ENCODE measurements at regions not wholly inside any gene's neighbourhood (a gene's known extent, or its start where the extent isn't known, plus 50 kb on each side); places are given as distances from the start of the nearest gene placed in this dataset.

- Histone ChIP-seq H3F3A (replicated peaks; ENCODE audit: insufficient read depth) (no peaks in the 10 kb centered on the region), H3K27me3 (ENCODE audit: insufficient read depth) (peaks cover 21% of the 10 kb centered on the region), H3K9me3 (no peaks in the 10 kb centered on the region), H4K20me1 (ENCODE audit: insufficient read depth) (no peaks in the 10 kb centered on the region), H3K4me3 (ENCODE audit: low read depth in 2 of 2, low read length in 1 of 2) (no peak overlapping the region), H3K4me2 (no peak overlapping the region), H2AFZ (ENCODE audit: low read depth) (no peak overlapping the region), H3K4me1 (ENCODE audit: control insufficient read depth in 1 of 2, insufficient read depth in 2 of 2, low read depth in 1 of 2, low read length in 1 of 2) (no peaks in the 10 kb centered on the region), H3K27ac (ENCODE audit: low read depth in 2 of 2, low read length in 1 of 2) (no peak overlapping the region), H3K9me2 (no peaks in the 10 kb centered on the region), H3K79me2 (ENCODE audit: insufficient read depth) (no peaks in the 10 kb centered on the region), H3K9ac (no peak overlapping the region), H3K36me3 (replicated peaks in 1 of 2; ENCODE audit: control insufficient read depth in 1 of 2, insufficient read depth in 2 of 2, low read length in 1 of 2) (no peaks in the 10 kb centered on the region)
- ChIA-PET CTCF (no interaction called here), POLR2A (no interaction called here)
- TF ChIP-seq RAD21 (IDR thresholded peaks at IDR 0.05; ENCODE audit: low read length) (no peak), TAF1 (IDR thresholded peaks at IDR 0.05; ENCODE audit: borderline replicate concordance, low read depth, low read length) (no peak), RCOR1 (IDR thresholded peaks at IDR 0.05; ENCODE audit: low read length) (no peak), GATA2 (CRISPR knock-in tag; IDR thresholded peaks at IDR 0.05) (no peak), EZH2phosphoT487 (IDR thresholded peaks at IDR 0.05; ENCODE audit: borderline replicate concordance, low read depth) (no peak), NFIC (IDR thresholded peaks at IDR 0.05; ENCODE audit: borderline replicate concordance) (no peak), REST (IDR thresholded peaks at IDR 0.05; ENCODE audit: low read depth, low read length) (no peak), FOXJ3 (CRISPR knock-in tag; IDR thresholded peaks at IDR 0.05) (no peak), SMC3 (IDR thresholded peaks at IDR 0.05; ENCODE audit: low read depth, low read length) (no peak), CHD2 (IDR thresholded peaks at IDR 0.05; ENCODE audit: low read length, partially characterized antibody) (no peak), POLR2AphosphoS5 (IDR thresholded peaks at IDR 0.05; ENCODE audit: low read depth, low read length) (no peak), NRF1 (IDR thresholded peaks at IDR 0.05; ENCODE audit: low read depth, low read length) (no peak), TCF12 (IDR thresholded peaks at IDR 0.05) (no peak), SIN3A (IDR thresholded peaks at IDR 0.05; ENCODE audit: borderline replicate concordance, low read depth, low read length) (no peak)
- TF ChIP-seq, protein P1, sequence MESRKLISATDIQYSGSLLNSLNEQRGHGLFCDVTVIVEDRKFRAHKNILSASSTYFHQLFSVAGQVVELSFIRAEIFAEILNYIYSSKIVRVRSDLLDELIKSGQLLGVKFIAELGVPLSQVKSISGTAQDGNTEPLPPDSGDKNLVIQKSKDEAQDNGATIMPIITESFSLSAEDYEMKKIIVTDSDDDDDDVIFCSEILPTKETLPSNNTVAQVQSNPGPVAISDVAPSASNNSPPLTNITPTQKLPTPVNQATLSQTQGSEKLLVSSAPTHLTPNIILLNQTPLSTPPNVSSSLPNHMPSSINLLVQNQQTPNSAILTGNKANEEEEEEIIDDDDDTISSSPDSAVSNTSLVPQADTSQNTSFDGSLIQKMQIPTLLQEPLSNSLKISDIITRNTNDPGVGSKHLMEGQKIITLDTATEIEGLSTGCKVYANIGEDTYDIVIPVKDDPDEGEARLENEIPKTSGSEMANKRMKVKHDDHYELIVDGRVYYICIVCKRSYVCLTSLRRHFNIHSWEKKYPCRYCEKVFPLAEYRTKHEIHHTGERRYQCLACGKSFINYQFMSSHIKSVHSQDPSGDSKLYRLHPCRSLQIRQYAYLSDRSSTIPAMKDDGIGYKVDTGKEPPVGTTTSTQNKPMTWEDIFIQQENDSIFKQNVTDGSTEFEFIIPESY (IDR thresholded peaks at IDR 0.05; ENCODE audit: borderline replicate concordance, low read depth), result no peak
- TF ChIP-seq, protein P2, sequence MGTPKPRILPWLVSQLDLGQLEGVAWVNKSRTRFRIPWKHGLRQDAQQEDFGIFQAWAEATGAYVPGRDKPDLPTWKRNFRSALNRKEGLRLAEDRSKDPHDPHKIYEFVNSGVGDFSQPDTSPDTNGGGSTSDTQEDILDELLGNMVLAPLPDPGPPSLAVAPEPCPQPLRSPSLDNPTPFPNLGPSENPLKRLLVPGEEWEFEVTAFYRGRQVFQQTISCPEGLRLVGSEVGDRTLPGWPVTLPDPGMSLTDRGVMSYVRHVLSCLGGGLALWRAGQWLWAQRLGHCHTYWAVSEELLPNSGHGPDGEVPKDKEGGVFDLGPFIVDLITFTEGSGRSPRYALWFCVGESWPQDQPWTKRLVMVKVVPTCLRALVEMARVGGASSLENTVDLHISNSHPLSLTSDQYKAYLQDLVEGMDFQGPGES (IDR thresholded peaks at IDR 0.05; ENCODE audit: low read depth, low read length), result no peak
- TF ChIP-seq, protein P3, sequence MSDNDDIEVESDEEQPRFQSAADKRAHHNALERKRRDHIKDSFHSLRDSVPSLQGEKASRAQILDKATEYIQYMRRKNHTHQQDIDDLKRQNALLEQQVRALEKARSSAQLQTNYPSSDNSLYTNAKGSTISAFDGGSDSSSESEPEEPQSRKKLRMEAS (IDR thresholded peaks at IDR 0.05; ENCODE audit: low read depth), result no peak
- DNase-seq, result no peak
These were observed 69.4 kb upstream of the PPP2R3B start for GRCh38 chrX:456146-456545.
